ENCODE measurements at regions not wholly inside any gene's neighbourhood (a gene's known extent, or its start where the extent isn't known, plus 50 kb on each side); places are given as distances from the start of the nearest gene placed in this dataset.
A peak's percentile ranks its signal among the peaks of the same experiment; 100 is the strongest.

DNA sequence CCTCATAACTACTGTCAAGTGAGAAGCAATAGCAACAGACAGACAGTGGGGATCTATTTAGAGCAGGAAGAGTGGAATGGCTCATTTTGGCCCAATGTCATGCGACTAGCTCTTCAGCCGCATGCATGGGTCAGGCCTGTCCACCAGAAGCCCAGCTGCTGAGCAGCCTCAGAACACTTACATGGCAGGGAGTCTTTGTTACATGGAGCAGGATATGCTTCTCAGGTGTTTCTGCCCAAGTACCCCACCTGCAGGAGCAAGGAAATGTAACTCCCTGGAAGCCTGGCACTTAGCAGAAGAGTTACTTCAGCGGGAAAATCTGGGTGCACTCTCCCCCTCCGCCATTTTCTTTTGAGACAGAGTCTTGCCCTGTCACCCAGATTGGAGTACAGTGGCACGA, 73.5 kb upstream of the ARHGAP5 start:
- 96% methylated on average over 5 of the region's 5 CpGs for WGBS
- H3K9me3 ChIP-seq (ENCODE audit: control insufficient read depth, low read length): no peaks in the 10 kb centered on the region
- no peaks in the 10 kb centered on the region for H3K4me1 ChIP-seq (ENCODE audit: control insufficient read depth, insufficient read depth, low read length)
- intact Hi-C loops (cut with DNase I): no loop called here
- no peak for ATAC-seq
- no peaks in the 10 kb centered on the region for H3K27me3 ChIP-seq (ENCODE audit: control insufficient read depth, insufficient read depth)
- H3K4me3 ChIP-seq (ENCODE audit: low read length): no peak overlapping the region
- no peak for DNase-seq
- no peak overlapping the region for H3K27ac ChIP-seq (ENCODE audit: low read length)

DNA sequence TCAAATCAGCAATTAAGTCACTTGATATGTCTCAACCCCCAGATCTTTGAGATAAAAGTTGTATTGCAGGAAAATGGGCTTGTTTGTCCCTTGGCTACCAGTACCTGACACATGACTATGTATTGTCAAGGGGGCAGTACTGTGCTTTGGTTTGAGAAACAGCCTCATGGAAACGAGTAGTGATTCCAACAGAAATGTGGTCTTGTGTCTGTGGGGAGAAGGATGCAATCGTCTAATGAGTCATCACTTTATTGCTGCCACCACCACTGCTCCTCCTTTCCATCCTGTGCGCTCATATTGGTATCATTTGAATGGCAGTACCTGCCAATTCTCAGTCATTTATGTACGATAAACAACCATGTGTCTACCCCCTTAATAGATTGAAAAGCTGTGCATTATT, 72.8 kb upstream of the ARHGAP5 start:
- DNase-seq (no peak), ATAC-seq (no peak)
- Histone ChIP-seq H3K4me1 (ENCODE audit: control insufficient read depth, insufficient read depth, low read length) (no peaks in the 10 kb centered on the region), H3K4me3 (ENCODE audit: low read length) (no peak overlapping the region), H3K27ac (ENCODE audit: low read length) (no peak overlapping the region), H3K9me3 (ENCODE audit: control insufficient read depth, low read length) (no peaks in the 10 kb centered on the region), H3K27me3 (ENCODE audit: control insufficient read depth, insufficient read depth) (no peaks in the 10 kb centered on the region)
- 59% methylated on average over 4 of the region's 4 CpGs for WGBS
- intact Hi-C loops (cut with DNase I): no loop called here

DNA sequence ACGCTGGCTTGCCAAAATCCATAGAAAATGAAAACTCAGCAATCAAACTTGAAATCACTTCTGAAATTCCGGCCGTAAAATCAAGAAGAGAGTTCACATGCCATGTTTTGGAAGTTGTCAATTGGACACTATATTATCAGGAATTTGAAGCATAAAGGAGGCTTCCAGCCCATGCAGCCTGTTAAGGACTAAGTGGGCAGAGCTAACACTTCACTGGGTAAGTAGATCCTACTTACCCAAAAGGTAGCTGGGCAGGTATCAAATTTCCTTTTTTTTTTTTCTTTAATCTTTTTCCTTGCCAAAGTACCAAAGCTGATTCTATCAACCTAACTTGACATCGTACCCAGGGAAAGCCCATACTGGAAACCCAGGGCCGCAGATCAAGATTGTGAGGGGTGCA, 71.5 kb upstream of the ARHGAP5 start:
- DNase-seq: no peak
- ATAC-seq: no peak
- H3K27me3 ChIP-seq (ENCODE audit: control insufficient read depth, insufficient read depth): no peaks in the 10 kb centered on the region
- H3K27ac ChIP-seq (ENCODE audit: low read length): no peak overlapping the region
- no peaks in the 10 kb centered on the region for H3K4me1 ChIP-seq (ENCODE audit: control insufficient read depth, insufficient read depth, low read length)
- H3K4me3 ChIP-seq (ENCODE audit: low read length): no peak overlapping the region
- 98% methylated on average over 5 of the region's 5 CpGs for WGBS
- H3K9me3 ChIP-seq (ENCODE audit: control insufficient read depth, low read length): no peaks in the 10 kb centered on the region
- intact Hi-C loops (cut with DNase I): no loop called here

- no peaks in the 10 kb centered on the region for H3K9me3 ChIP-seq (ENCODE audit: control insufficient read depth, low read length)
- no peaks in the 10 kb centered on the region for H3K27me3 ChIP-seq (ENCODE audit: control insufficient read depth, insufficient read depth)
- H3K27ac ChIP-seq (ENCODE audit: low read length): peak overlapping the region; percentile 4
- H3K4me1 ChIP-seq (ENCODE audit: control insufficient read depth, insufficient read depth, low read length): no peaks in the 10 kb centered on the region
- 58% methylated on average over 14 of the region's 14 CpGs for WGBS
- ATAC-seq: no peak
- intact Hi-C loops (cut with DNase I): no loop called here
- H3K4me3 ChIP-seq (ENCODE audit: low read length): no peak overlapping the region
- no peak for DNase-seq
These were observed 70.6 kb upstream of the ARHGAP5 start for GRCh38 chr14:32006263-32007110.

- Histone ChIP-seq H3K4me1 (ENCODE audit: control insufficient read depth, insufficient read depth, low read length) (no peaks in the 10 kb centered on the region), H3K27me3 (ENCODE audit: control insufficient read depth, insufficient read depth) (no peaks in the 10 kb centered on the region), H3K9me3 (ENCODE audit: control insufficient read depth, low read length) (no peaks in the 10 kb centered on the region), H3K27ac (ENCODE audit: low read length) (no peak overlapping the region), H3K4me3 (ENCODE audit: low read length) (no peak overlapping the region)
- ATAC-seq: peak; percentile 19 to 57
- WGBS: 31% methylated on average over 2 of the region's 2 CpGs
- no peak for DNase-seq
- intact Hi-C loops (cut with DNase I): no loop called here
These were observed 69.2 kb upstream of the ARHGAP5 start for GRCh38 chr14:32007755-32008362.

- intact Hi-C loops (cut with DNase I): no loop called here
- H3K27ac ChIP-seq (ENCODE audit: low read length): no peak overlapping the region
- DNase-seq (no peak), ATAC-seq (no peak)
- H3K4me3 ChIP-seq (ENCODE audit: low read length): no peak overlapping the region
- no peaks in the 10 kb centered on the region for H3K27me3 ChIP-seq (ENCODE audit: control insufficient read depth, insufficient read depth)
- H3K4me1 ChIP-seq (ENCODE audit: control insufficient read depth, insufficient read depth, low read length): no peaks in the 10 kb centered on the region
- WGBS: 88% methylated on average over 1 of the region's 1 CpG
- no peaks in the 10 kb centered on the region for H3K9me3 ChIP-seq (ENCODE audit: control insufficient read depth, low read length)
These were observed 68.4 kb upstream of the ARHGAP5 start for GRCh38 chr14:32008602-32009193.

GRCh38 chr14:32009221-32009975, 67.7 kb upstream of the ARHGAP5 start:
- 53% methylated on average over 5 of the region's 5 CpGs for WGBS
- no peak for ATAC-seq

GRCh38 chr14:32009976-32010581, 67.0 kb upstream of the ARHGAP5 start:
- ATAC-seq: no peak
- Histone ChIP-seq H3K27me3 (ENCODE audit: control insufficient read depth, insufficient read depth) (no peaks in the 10 kb centered on the region), H3K4me1 (ENCODE audit: control insufficient read depth, insufficient read depth, low read length) (no peaks in the 10 kb centered on the region), H3K9me3 (ENCODE audit: control insufficient read depth, low read length) (no peaks in the 10 kb centered on the region), H3K4me3 (ENCODE audit: low read length) (no peak overlapping the region), H3K27ac (ENCODE audit: low read length) (no peak overlapping the region)
- intact Hi-C loops (cut with DNase I): no loop called here
- DNase-seq: no peak
- WGBS: 69% methylated on average over 6 of the region's 6 CpGs

More at GRCh38 chr14:32009221-32009975, 67.7 kb upstream of the ARHGAP5 start:
- intact Hi-C loops (cut with DNase I): no loop called here
- DNase-seq: no peak
- H3K27me3 ChIP-seq (ENCODE audit: control insufficient read depth, insufficient read depth): no peaks in the 10 kb centered on the region
- H3K4me3 ChIP-seq (ENCODE audit: low read length): no peak overlapping the region
- no peaks in the 10 kb centered on the region for H3K4me1 ChIP-seq (ENCODE audit: control insufficient read depth, insufficient read depth, low read length)
- no peaks in the 10 kb centered on the region for H3K9me3 ChIP-seq (ENCODE audit: control insufficient read depth, low read length)
- H3K27ac ChIP-seq (ENCODE audit: low read length): no peak overlapping the region

GRCh38 chr14:32010604-32011125, 66.4 kb upstream of the ARHGAP5 start:
- no peak for ATAC-seq
- 51% methylated on average over 4 of the region's 4 CpGs for WGBS
- Histone ChIP-seq H3K4me3 (ENCODE audit: low read length) (no peak overlapping the region), H3K4me1 (ENCODE audit: control insufficient read depth, insufficient read depth, low read length) (no peaks in the 10 kb centered on the region), H3K9me3 (ENCODE audit: control insufficient read depth, low read length) (no peaks in the 10 kb centered on the region), H3K27me3 (ENCODE audit: control insufficient read depth, insufficient read depth) (no peaks in the 10 kb centered on the region), H3K27ac (ENCODE audit: low read length) (no peak overlapping the region)
- no peak for DNase-seq
- intact Hi-C loops (cut with DNase I): no loop called here

DNA sequence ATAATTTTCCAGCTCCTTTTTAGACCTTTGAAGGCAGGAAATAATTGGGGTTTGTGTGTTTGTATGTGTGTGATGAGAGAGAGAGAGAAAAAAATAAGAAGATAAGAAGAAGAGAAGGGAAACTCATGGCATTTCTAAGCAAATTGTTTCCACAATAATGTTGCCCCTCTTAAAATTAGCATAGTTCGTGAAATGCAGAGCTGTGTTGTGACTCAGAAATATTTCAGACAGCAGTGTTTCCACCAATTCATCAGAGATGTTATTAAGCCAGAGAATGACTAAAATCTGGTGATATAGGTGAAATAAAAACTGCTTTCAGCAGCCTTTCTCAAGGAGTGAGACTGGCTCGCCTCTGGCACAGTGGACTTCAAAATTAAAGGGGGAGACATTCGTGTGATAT, 65.9 kb upstream of the ARHGAP5 start:
- H3K27me3 ChIP-seq (ENCODE audit: control insufficient read depth, insufficient read depth): no peaks in the 10 kb centered on the region
- no peaks in the 10 kb centered on the region for H3K4me1 ChIP-seq (ENCODE audit: control insufficient read depth, insufficient read depth, low read length)
- no peaks in the 10 kb centered on the region for H3K9me3 ChIP-seq (ENCODE audit: control insufficient read depth, low read length)
- no peak for DNase-seq
- no peak for ATAC-seq
- H3K4me3 ChIP-seq (ENCODE audit: low read length): no peak overlapping the region
- H3K27ac ChIP-seq (ENCODE audit: low read length): no peak overlapping the region
- 82% methylated on average over 3 of the region's 3 CpGs for WGBS
- intact Hi-C loops (cut with DNase I): no loop called here
